A673 (cell line): ENCODE measurements at regions not wholly inside any gene's neighbourhood (a gene's known extent, or its start where the extent isn't known, plus 50 kb on each side); places are given as distances from the start of the nearest gene placed in this dataset.

ENCODE experiments used
- CTCF ChIP-seq: fragments of 300-800, 200-600 bp; sonication (generic); conservative IDR thresholded peaks from 2 replicates; pipeline ENCODE4 v1.5.1; 2017; ENCODE audit warnings: low read depth, mild to moderate bottlenecking, antibody characterized with exemption, low read length, moderate library complexity, mixed read lengths
- EZH2 ChIP-seq: fragments of 200-600 bp; sonication (generic); IDR thresholded peaks from 2 replicates; pipeline ENCODE4 v1.6.1; 2017; ENCODE audit warnings: borderline replicate concordance, low read depth, mild to moderate bottlenecking, mixed read lengths, antibody characterized with exemption, low read length; ENCODE audit not compliant: poor library complexity, severe bottlenecking

DNA sequence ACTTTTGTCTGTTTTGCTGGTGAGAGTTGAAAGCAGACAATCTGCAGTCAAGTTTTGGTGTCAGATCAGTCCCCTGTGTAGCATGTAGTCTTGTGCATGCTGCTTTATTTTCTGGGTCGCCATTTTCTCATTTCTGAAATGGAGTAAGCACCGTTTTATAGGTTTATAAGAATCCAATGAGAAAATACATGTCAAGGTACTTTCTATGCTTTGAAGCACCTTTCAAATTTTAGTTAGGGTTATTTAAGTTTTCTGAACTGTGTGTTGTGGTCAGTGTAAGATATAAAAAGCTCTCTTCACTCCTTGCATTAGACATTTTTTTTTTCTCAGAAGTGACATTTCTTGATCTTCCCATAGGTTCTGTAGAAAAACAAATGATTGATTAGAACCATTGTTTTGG is 283.2 kb downstream of the ETS1 start:
- no peak for TF ChIP-seq CTCF
- no peak for TF ChIP-seq EZH2
